NCI-H1048 (cell line): ENCODE measurements at regions not wholly inside any gene's neighbourhood (a gene's known extent, or its start where the extent isn't known, plus 50 kb on each side); places are given as distances from the start of the nearest gene placed in this dataset.

ENCODE experiments used
- DNase-seq: peaks from one replicate; lab custom pipeline; 2025; lab: John Stamatoyannopoulos, UW

- DNase-seq: no peak
Observed at GRCh38 chr20:51876313-51876940, 74.1 kb upstream of the SALL4 start.

DNA sequence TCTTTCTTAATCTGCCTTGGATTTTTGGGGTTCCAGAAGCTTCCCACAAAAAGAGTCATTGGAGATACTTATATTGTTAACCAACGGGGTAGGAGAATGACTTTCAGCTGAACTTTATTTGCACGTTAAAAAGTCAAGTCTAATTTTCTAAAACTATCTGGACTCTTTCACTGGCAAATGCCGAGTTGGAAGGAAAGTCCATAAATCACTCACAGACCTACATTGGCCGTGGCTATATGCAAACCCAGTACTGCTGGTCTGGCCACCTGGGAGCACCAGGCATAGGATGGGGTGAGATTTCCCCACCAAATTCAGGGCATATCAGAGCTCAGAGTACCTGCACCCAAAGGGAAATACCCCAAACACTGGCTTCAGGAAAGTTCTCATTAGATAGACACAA lies 71.3 kb upstream of the SALL4 start:
- no peak for DNase-seq

DNA sequence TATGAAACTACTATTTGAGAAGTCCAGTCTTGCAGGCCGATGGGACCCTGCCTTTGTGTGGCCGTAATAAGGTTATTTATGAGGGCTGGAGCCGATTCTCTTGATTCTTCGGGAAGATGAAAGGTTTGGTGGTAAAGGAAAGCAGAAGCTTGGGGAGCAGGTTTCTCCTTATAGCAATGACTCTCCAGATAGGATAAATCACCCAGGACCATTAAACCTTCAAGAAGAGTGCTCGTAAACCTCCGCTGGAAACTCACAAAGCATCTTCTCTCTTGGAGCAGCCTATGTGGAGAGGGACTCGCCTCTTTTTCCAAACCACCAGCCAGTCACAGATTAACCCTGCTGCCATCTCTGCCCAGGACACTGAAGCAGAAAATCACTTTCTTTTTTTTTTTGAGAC lies 69.6 kb upstream of the SALL4 start:
- no peak for DNase-seq

DNA sequence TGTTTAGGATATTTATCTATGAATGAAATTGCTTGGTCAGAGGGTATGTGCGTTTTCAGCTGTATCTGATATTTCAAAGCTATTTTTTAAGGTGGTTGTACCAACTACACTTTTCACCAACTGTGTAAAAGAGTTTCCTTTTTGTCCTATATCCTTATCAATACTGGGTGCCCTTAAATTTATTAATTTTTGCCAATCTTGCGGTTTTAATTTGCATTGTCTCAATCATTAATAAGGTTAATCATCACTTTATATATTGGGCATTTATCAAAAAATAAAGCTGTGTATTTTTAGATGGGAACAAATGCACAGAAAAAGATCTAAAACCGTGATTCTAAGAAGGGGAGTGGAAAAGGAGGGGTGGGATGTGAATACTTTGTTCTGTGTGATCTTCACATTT lies 66.7 kb upstream of the SALL4 start:
- DNase-seq: no peak

GRCh38 chr20:51867251-51867650 lies 64.9 kb upstream of the SALL4 start:
- DNase-seq: no peak

GRCh38 chr20:51864967-51865366 lies 62.6 kb upstream of the SALL4 start:
- DNase-seq: no peak

DNA sequence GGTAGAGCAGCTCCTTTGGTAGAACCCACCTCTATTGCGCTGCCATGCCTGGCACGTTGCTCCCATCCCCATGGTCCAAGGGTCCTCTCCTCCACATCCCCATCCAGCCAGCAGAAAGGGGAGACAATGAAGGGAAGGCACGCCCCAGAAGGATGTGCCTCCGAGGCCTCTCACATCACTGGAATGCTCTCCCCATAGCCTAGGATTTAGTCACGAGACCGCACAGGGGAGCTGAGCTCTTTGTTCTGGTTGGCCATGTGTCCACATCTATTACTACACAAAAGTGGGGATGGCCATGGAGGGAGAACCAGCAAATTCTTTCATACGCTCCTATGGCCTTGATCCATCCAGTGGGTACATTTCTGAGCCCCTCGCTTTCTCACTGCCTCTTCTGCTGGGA lies 60.5 kb upstream of the SALL4 start:
- DNase-seq: no peak

DNA sequence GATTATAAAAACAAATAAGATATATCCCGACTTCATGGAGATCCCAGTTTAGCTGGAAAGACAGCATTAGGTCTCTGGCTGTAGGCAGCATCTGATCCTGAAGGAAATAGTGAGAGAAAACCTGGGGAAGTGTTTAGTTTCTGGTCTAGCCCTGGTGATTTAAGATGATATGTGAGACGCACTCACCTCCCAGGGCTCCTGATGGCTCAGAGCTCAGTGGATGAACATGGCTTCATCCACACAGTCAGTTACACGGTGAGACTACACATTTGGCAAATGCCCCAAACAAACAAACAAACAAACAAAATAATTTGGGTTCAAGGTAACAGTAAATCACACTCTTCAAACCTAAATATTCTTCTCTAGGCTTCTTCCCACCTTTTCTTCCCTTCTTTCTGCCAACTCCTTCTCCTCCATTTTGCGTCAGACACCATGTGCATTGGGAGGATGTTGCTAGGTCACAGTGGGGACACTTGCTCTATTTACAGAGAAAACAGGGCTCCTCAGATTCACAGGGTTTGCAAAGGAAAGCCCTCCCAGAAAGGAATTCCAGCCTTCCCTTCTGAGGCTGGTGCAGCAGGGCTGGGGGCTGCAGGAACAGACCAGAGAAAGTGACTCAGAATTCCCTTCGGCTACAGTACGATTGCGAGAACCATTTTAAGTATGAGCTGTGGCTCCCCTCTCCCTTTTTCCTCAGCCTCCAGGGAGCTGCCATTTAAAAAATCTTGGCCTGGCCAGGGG lies 59.6 kb upstream of the SALL4 start:
- DNase-seq: no peak

DNA sequence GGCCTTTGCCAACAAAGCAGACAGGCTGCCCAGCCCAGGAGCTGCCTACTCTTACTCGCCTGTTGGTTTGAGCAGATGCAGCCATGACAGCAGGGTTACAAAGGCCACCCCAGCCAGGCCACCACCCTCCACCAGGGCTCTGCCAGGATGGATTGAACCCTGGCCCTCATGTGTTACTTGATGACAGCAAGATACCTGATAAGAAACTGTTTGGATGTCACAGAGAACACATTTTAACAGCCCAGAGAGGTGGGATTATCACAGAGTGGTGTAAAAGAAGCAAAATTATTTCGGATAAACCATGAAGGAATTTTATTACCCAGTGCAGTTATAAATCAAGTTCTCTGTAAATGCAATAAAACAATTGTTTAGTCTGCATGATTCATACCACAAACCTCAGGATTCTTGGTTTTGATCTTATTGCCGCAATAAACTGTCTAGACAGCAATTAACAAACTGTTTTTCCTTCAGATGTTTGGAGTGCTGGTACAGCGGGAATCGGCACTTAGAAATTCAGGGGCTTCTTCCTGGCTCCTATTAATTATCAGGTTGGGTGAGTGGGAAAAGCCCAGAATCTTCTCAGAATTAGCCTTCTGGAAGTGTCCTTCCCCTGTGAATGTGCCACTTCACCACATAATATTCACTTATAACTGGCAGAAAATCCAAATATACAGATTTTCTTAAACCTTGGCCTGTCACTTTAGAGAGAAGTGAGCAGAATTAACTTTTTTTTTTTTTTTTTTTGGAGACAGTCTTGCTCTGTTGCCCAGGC lies 58.0 kb upstream of the SALL4 start:
- no peak for DNase-seq

- DNase-seq: no peak
Observed at GRCh38 chr20:51856432-51856831, 54.1 kb upstream of the SALL4 start.

GRCh38 chr20:51854921-51855320 lies 52.6 kb upstream of the SALL4 start:
- DNase-seq: no peak
